GM23338 (cell line): ENCODE measurements at regions not wholly inside any gene's neighbourhood (a gene's known extent, or its start where the extent isn't known, plus 50 kb on each side); places are given as distances from the start of the nearest gene placed in this dataset.
A peak's percentile ranks its signal among the peaks of the same experiment; 100 is the strongest.

Source experiments
- ATAC-seq: fragments of 200-7000 bp; cut with Tn5 transposase; 3 replicates; pipeline ENCODE4 v1.9.1; 2020
- DNase-seq: peaks from one replicate; pipeline ENCODE4 v3.0.0-alpha.2; 2015; ENCODE audit warnings: low spot score
- H2AFZ ChIP-seq: fragments of 200-600 bp; sonication (generic); 2 replicates; pipeline ENCODE4 v1.8.0; 2016; ENCODE audit warnings: antibody characterized with exemption, mild to moderate bottlenecking, moderate library complexity
- H3F3A ChIP-seq: fragments of 200-600 bp; sonication (generic); replicated peaks from 2 replicates; pipeline ENCODE4 v1.8.0; 2017; ENCODE audit warnings: antibody characterized with exemption, mixed run types, low read depth
- H3K27ac ChIP-seq: fragments of 200-600 bp; sonication (generic); 2 replicates; pipeline ENCODE4 v1.6.1; 2016; ENCODE audit warnings: low read depth
- H3K27me3 ChIP-seq: fragments of 200-600 bp; sonication (generic); 2 replicates; pipeline ENCODE4 v1.8.0; 2016; ENCODE audit warnings: mild to moderate bottlenecking, mixed run types, moderate library complexity; ENCODE audit not compliant: insufficient read depth
- H3K36me3 ChIP-seq: fragments of 200-600 bp; sonication (generic); 2 replicates; pipeline ENCODE4 v1.8.0; 2016; ENCODE audit warnings: mild to moderate bottlenecking; ENCODE audit not compliant: insufficient read depth
- H3K4me1 ChIP-seq: fragments of 200-600 bp; sonication (generic); 2 replicates; pipeline ENCODE4 v1.8.0; 2016; ENCODE audit warnings: mild to moderate bottlenecking, moderate library complexity; ENCODE audit not compliant: insufficient read depth
- H3K4me2 ChIP-seq: fragments of 200-600 bp; sonication (generic); 2 replicates; pipeline ENCODE4 v1.7.1; 2017; ENCODE audit warnings: mixed run types
- H3K4me3 ChIP-seq: fragments of 200-600 bp; sonication (generic); 2 replicates; pipeline ENCODE4 v1.6.1; 2016; ENCODE audit warnings: mixed run types
- H3K79me2 ChIP-seq: fragments of 200-600 bp; sonication (generic); replicated peaks from 2 replicates; pipeline ENCODE4 v1.8.0; 2017; ENCODE audit warnings: mild to moderate bottlenecking; ENCODE audit not compliant: insufficient read depth
- H3K9me2 ChIP-seq: fragments of 200-600 bp; sonication (generic); 2 replicates; pipeline ENCODE4 v1.8.0; 2017; ENCODE audit not compliant: insufficient read depth
- H4K20me1 ChIP-seq: fragments of 200-600 bp; sonication (generic); replicated peaks from 2 replicates; pipeline ENCODE4 v1.8.0; 2017; ENCODE audit warnings: mild to moderate bottlenecking; ENCODE audit not compliant: insufficient read depth
- H3K27ac Mint-ChIP-seq: 2 replicates; pipeline ENCODE4 v1.8.0; 2020; ENCODE audit warnings: inconsistent platforms, mild to moderate bottlenecking, moderate library complexity, mixed read lengths
- H3K27me3 Mint-ChIP-seq: 3 replicates; pipeline ENCODE4 v1.8.0; 2022; ENCODE audit warnings: low read depth, mild to moderate bottlenecking, moderate library complexity, mixed read lengths, inconsistent platforms; ENCODE audit not compliant: insufficient read depth, poor library complexity
- H3K36me3 Mint-ChIP-seq: 3 replicates; pipeline ENCODE4 v1.8.0; 2021; ENCODE audit warnings: low read depth, mild to moderate bottlenecking, inconsistent platforms, moderate library complexity, mixed read lengths
- H3K4me1 Mint-ChIP-seq: 3 replicates; pipeline ENCODE4 v1.8.0; 2020; ENCODE audit warnings: mild to moderate bottlenecking, inconsistent platforms, mixed read lengths
- H3K4me3 Mint-ChIP-seq: 3 replicates; pipeline ENCODE4 v1.8.0; 2021; ENCODE audit warnings: moderate library complexity, mild to moderate bottlenecking, inconsistent platforms, mixed read lengths
- H3K9me3 Mint-ChIP-seq: 3 replicates; pipeline ENCODE4 v1.8.0; 2020; ENCODE audit warnings: moderate library complexity, mild to moderate bottlenecking, inconsistent platforms, mixed read lengths
- EZH2 ChIP-seq: fragments of 200-600 bp; sonication (generic); IDR thresholded peaks from one replicate; pipeline ENCODE4 v1.8.0; 2017; ENCODE audit warnings: antibody characterized with exemption, mild to moderate bottlenecking, low read depth; ENCODE audit not compliant: unreplicated experiment
- NANOG ChIP-seq: IDR thresholded peaks from 2 replicates; pipeline ENCODE4 v1.6.1; 2016; ENCODE audit warnings: antibody characterized with exemption, borderline replicate concordance
- TF ChIP-seq, protein P1 (sequence below), 2 experiments: fragments of 200-600 bp in 1 of 2; sonication (generic) in 1 of 2; conservative IDR thresholded peaks; 2 replicates each; pipeline versions ENCODE4 v1.5.1 to v1.6.1; 2016 to 2017; ENCODE audit warnings: antibody characterized with exemption in 2 of 2, low read depth in 2 of 2, mild to moderate bottlenecking in 2 of 2, moderate library complexity in 1 of 2

DNA sequence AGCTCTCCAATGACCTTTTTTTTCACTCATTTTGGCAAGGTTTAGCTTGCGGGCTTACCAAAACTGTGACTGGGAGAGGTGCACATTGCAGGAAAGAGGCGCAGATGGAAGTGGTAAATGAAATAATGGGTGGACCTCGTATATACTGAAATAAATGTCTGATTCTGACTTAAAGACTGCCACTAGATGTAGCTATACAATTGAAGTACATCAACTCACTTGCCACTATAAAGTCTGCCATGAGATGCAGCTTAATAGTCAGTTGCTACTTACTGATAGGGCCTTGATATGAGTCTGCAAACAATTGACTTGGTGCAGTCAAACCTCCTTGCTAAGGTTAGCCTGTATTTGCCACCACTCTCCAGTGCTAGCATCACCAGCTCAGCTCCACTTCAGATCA, 525.9 kb upstream of the MBL2 start:
- Histone ChIP-seq H3K4me2 (no peak overlapping the region), H3F3A (no peaks in the 10 kb centered on the region), H3K36me3 (no peaks in the 10 kb centered on the region), H4K20me1 (no peaks in the 10 kb centered on the region), H3K27ac (no peak overlapping the region), H3K4me3 (no peak overlapping the region), H3K9me2 (peaks cover 4% of the 10 kb centered on the region; the same call in 1 of the 2 replicates), H3K27me3 (no peaks in the 10 kb centered on the region), H2AFZ (no peak overlapping the region; the same call in 1 of the 2 replicates), H3K4me1 (no peaks in the 10 kb centered on the region), H3K79me2 (no peaks in the 10 kb centered on the region)
- Mint-ChIP-seq H3K27me3 (no peaks in the 10 kb centered on the region), H3K4me3 (no peak overlapping the region), H3K36me3 (peaks cover 29% of the 10 kb centered on the region), H3K9me3 (peaks cover 24% of the 10 kb centered on the region), H3K27ac (no peak overlapping the region), H3K4me1 (no peaks in the 10 kb centered on the region)
- TF ChIP-seq EZH2 = no peak
- TF ChIP-seq, protein P1, sequence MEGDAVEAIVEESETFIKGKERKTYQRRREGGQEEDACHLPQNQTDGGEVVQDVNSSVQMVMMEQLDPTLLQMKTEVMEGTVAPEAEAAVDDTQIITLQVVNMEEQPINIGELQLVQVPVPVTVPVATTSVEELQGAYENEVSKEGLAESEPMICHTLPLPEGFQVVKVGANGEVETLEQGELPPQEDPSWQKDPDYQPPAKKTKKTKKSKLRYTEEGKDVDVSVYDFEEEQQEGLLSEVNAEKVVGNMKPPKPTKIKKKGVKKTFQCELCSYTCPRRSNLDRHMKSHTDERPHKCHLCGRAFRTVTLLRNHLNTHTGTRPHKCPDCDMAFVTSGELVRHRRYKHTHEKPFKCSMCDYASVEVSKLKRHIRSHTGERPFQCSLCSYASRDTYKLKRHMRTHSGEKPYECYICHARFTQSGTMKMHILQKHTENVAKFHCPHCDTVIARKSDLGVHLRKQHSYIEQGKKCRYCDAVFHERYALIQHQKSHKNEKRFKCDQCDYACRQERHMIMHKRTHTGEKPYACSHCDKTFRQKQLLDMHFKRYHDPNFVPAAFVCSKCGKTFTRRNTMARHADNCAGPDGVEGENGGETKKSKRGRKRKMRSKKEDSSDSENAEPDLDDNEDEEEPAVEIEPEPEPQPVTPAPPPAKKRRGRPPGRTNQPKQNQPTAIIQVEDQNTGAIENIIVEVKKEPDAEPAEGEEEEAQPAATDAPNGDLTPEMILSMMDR (conservative IDR thresholded peaks at IDR 0.05; ENCODE audit: low read depth in 2 of 2) = peak in 1 of 2 experiments; percentile 33; a peak in 1 of 4 replicates
- ATAC-seq (no peak), DNase-seq (no peak)

DNA sequence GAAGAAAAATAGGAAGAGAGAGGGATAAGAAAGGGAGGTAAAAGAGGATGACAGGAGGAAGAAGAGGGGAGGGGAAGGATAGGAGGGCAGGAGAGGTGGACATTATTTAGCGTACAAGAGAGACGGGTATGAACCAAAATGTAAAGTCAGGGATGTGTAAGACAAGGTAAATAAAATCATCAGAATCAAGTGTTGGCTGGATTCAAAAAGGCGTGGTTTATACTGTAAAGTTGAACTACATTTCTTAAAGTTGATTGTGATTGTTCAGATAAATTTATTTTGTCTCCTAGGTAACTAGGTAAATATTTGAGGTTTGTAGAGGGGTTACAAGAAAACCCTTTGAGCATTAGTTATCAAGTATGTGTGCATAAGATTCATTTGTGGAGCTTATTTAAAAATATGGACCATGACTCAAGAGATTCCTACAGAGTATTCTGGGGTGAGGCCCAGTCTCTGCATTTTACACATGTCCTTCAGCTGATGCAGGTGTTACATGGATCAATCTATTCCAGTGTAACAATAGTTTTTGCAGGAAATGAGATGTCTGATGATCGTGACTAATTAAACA, 512.1 kb upstream of the MBL2 start:
- Mint-ChIP-seq H3K9me3 (no peaks in the 10 kb centered on the region), H3K4me3 (no peak overlapping the region), H3K36me3 (no peaks in the 10 kb centered on the region), H3K27me3 (no peaks in the 10 kb centered on the region), H3K4me1 (no peaks in the 10 kb centered on the region), H3K27ac (no peak overlapping the region)
- Histone ChIP-seq H4K20me1 (no peaks in the 10 kb centered on the region), H3K9me2 (no peaks in the 10 kb centered on the region), H3K4me2 (no peak overlapping the region), H3K4me1 (no peaks in the 10 kb centered on the region), H3K79me2 (no peaks in the 10 kb centered on the region), H3K4me3 (no peak overlapping the region), H2AFZ (no peak overlapping the region), H3K36me3 (no peaks in the 10 kb centered on the region), H3K27me3 (no peaks in the 10 kb centered on the region), H3F3A (no peaks in the 10 kb centered on the region), H3K27ac (no peak overlapping the region)
- TF ChIP-seq NANOG (no peak), EZH2 (no peak)
- TF ChIP-seq, protein P1 (conservative IDR thresholded peaks at IDR 0.05; ENCODE audit: low read depth in 2 of 2) = no peak
- DNase-seq = no peak
- no peak for ATAC-seq

DNA sequence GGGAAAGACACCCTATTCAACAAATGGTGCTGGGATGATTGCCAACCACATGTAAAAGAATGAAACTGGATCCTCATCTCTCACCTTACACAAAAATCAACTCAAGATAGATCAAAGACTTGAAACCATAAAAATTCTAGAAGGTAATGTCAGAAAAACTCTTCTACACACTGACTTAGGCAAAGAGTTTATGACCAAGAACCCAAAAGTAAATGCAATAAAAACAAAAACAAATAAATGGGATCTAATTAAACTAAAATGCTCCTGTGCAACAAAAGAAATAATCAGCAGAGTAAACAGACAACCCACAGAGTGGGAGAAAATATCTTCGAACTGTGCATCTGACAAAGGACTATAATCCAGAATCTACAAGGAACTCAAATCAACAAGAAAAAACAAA, 504.2 kb upstream of the MBL2 start:
- peaks cover 2% of the 10 kb centered on the region for H3K27me3 Mint-ChIP-seq
- H3K27ac ChIP-seq = no peak overlapping the region
- no peaks in the 10 kb centered on the region for H3K4me1 Mint-ChIP-seq
- H3K4me3 ChIP-seq = no peak overlapping the region
- ATAC-seq (no peak), DNase-seq (no peak)
- H3K36me3 ChIP-seq = no peaks in the 10 kb centered on the region
- no peaks in the 10 kb centered on the region for H3K79me2 ChIP-seq
- no peaks in the 10 kb centered on the region for H4K20me1 ChIP-seq
- H3K9me3 Mint-ChIP-seq = peaks cover 27% of the 10 kb centered on the region
- H3K4me3 Mint-ChIP-seq = no peak overlapping the region
- H3K4me2 ChIP-seq = no peak overlapping the region
- no peaks in the 10 kb centered on the region for H3K27me3 ChIP-seq
- H2AFZ ChIP-seq = no peak overlapping the region
- no peaks in the 10 kb centered on the region for H3K4me1 ChIP-seq
- H3K27ac Mint-ChIP-seq = no peak overlapping the region
- peaks cover 34% of the 10 kb centered on the region for H3K36me3 Mint-ChIP-seq
- no peaks in the 10 kb centered on the region for H3F3A ChIP-seq
- H3K9me2 ChIP-seq = peaks cover 14% of the 10 kb centered on the region
- TF ChIP-seq, protein P1 (conservative IDR thresholded peaks at IDR 0.05; ENCODE audit: low read depth in 2 of 2) = no peak
